HCT116 (cell line): ENCODE measurements at regions not wholly inside any gene's neighbourhood (a gene's known extent, or its start where the extent isn't known, plus 50 kb on each side); places are given as distances from the start of the nearest gene placed in this dataset.

Source experiments
- ATAC-seq: fragments of 200-7000 bp; cut with Tn5 transposase; 2 replicates; pipeline ENCODE4 v1.9.1; 2020; ENCODE audit warnings: mild to moderate bottlenecking, moderate library complexity
- BruUV-seq: library from RNA; stranded (reverse); fragments of 400-500 nt; replicated peaks from 2 replicates; lab custom pipeline; 2021; lab: Mats Ljungman, UMichigan
- CTCF ChIA-PET: fragments of 300-600 bp; sonication (Branson Sonifier 250); formaldehyde crosslinking; loops from one replicate; lab custom pipeline; 2021; ENCODE audit warnings: antibody characterized with exemption; lab: Charles Lee
- POLR2A ChIA-PET: fragments of 300-600, 350-600 bp; sonication (Branson Sonifier 250); formaldehyde crosslinking; loops from one replicate; lab custom pipeline; 2021; ENCODE audit warnings: antibody characterized with exemption; lab: Charles Lee
- RAD21 ChIA-PET, 2 experiments: fragments of 300-600 bp; sonication (Branson Sonifier 250); formaldehyde crosslinking; loops; one replicate each; lab custom pipeline; 2023; ENCODE audit warnings: low total read pairs in 2 of 2; ENCODE audit not compliant: uncharacterized antibody in 2 of 2, unreplicated experiment in 2 of 2, low non-redundant PET in 1 of 2; lab: Charles Lee
- DNase-seq: peaks from one replicate; pipeline ENCODE4 v3.0.0-alpha.2; 2010; ENCODE audit warnings: low read depth, low spot score
- H2AFZ ChIP-seq: fragments of 200-600 bp; shearing (Covaris generic), sonication (generic); 2 replicates; pipeline ENCODE4 v1.6.1; 2017; ENCODE audit warnings: low read depth, mixed run types, mixed read lengths, antibody characterized with exemption, low read length; ENCODE audit not compliant: poor library complexity, severe bottlenecking
- H3K27ac ChIP-seq: 2 replicates; pipeline ENCODE4 v1.5.1; 2012; ENCODE audit warnings: low read depth, low read length
- H3K27me3 ChIP-seq: fragments of 200-600 bp; sonication (generic); 2 replicates; pipeline ENCODE4 v1.6.1; 2016; ENCODE audit warnings: mixed run types, low read length, mixed read lengths; ENCODE audit not compliant: insufficient read depth
- H3K36me3 ChIP-seq, 2 experiments: fragments of 200-500 bp in 1 of 2; fragments of 200-600 bp in 1 of 2; sonication (Bioruptor generic) in 1 of 2; sonication (generic) in 1 of 2; 2 replicates each; pipeline versions ENCODE4 v1.5.1 to v1.6.1; 2014 to 2016; ENCODE audit warnings: low read length in 2 of 2, inconsistent platforms in 1 of 2, mixed read lengths in 1 of 2, mixed run types in 1 of 2; ENCODE audit not compliant: insufficient read depth in 2 of 2, control insufficient read depth in 1 of 2
- H3K4me1 ChIP-seq, 2 experiments: fragments of 200-600 bp in 1 of 2; sonication (generic) in 1 of 2; 2 replicates each; pipeline versions ENCODE4 v1.5.1 to v1.6.1; 2012 to 2017; ENCODE audit warnings: low read length in 2 of 2, inconsistent platforms in 1 of 2, mild to moderate bottlenecking in 1 of 2, mixed read lengths in 1 of 2, mixed run types in 1 of 2, moderate library complexity in 1 of 2; ENCODE audit not compliant: insufficient read depth in 2 of 2, control insufficient read depth in 1 of 2
- H3K4me2 ChIP-seq: fragments of 200-600 bp; sonication (generic); 2 replicates; pipeline ENCODE4 v1.6.1; 2017; ENCODE audit warnings: mixed run types, low read length, mixed read lengths
- H3K4me3 ChIP-seq, 2 experiments: fragments of 200-600 bp in 1 of 2; sonication (generic) in 1 of 2; replicated peaks in 1 of 2; 2 replicates each; pipeline ENCODE4 v1.5.1; 2011 to 2016; ENCODE audit warnings: low read length in 2 of 2, control low read depth in 1 of 2, low read depth in 1 of 2, mild to moderate bottlenecking in 1 of 2, mixed read lengths in 1 of 2, mixed run types in 1 of 2
- H3K79me2 ChIP-seq: fragments of 200-600 bp; sonication (generic); 2 replicates; pipeline ENCODE4 v1.6.1; 2017; ENCODE audit warnings: mild to moderate bottlenecking, mixed run types, low read length, moderate library complexity, mixed read lengths; ENCODE audit not compliant: insufficient read depth
- H3K9ac ChIP-seq: fragments of 200-600 bp; sonication (generic); 2 replicates; pipeline ENCODE4 v1.6.1; 2016; ENCODE audit warnings: low read length, mixed read lengths
- H3K9me2 ChIP-seq: fragments of 200-600 bp; sonication (generic), shearing (Covaris generic); 2 replicates; pipeline ENCODE4 v1.6.1; 2017; ENCODE audit warnings: mixed run types, mild to moderate bottlenecking, moderate library complexity; ENCODE audit not compliant: insufficient read depth
- H3K9me3 ChIP-seq, 2 experiments: fragments of 200-500 bp in 1 of 2; fragments of 200-600 bp in 1 of 2; sonication (Bioruptor generic) in 1 of 2; sonication (generic) in 1 of 2; 2 replicates each; pipeline ENCODE4 v1.6.1; 2014 to 2017; ENCODE audit warnings: low read length in 2 of 2, mixed read lengths in 2 of 2, inconsistent platforms in 1 of 2, low read depth in 1 of 2, mild to moderate bottlenecking in 1 of 2, mixed run types in 1 of 2, moderate library complexity in 1 of 2; ENCODE audit not compliant: control insufficient read depth in 1 of 2, insufficient read depth in 1 of 2
- H4K20me1 ChIP-seq: fragments of 200-600 bp; sonication (generic), shearing (Covaris generic); 2 replicates; pipeline ENCODE4 v1.6.1; 2017; ENCODE audit warnings: mixed run types, mild to moderate bottlenecking, moderate library complexity; ENCODE audit not compliant: insufficient read depth
- ATF3 ChIP-seq: IDR thresholded peaks from 2 replicates; pipeline ENCODE4 v1.6.1; 2012
- CEBPB ChIP-seq: IDR thresholded peaks from 2 replicates; pipeline ENCODE4 v1.6.1; 2012; ENCODE audit warnings: low read depth
- CTCF ChIP-seq, 3 experiments: fragments of 200-600 bp in 1 of 3; sonication (generic) in 1 of 3; IDR thresholded peaks in 2 of 3; conservative IDR thresholded peaks in 1 of 3; 2 replicates each; pipeline ENCODE4 v1.5.1; 2012 to 2017; ENCODE audit warnings: low read depth in 2 of 3, low read length in 2 of 3, antibody characterized with exemption in 1 of 3, borderline replicate concordance in 1 of 3, control low read depth in 1 of 3, mild to moderate bottlenecking in 1 of 3, mixed read lengths in 1 of 3, mixed run types in 1 of 3, moderate library complexity in 1 of 3; ENCODE audit not compliant: insufficient read depth in 1 of 3
- EGR1 ChIP-seq: IDR thresholded peaks from 2 replicates; pipeline ENCODE4 v1.6.1; 2012; ENCODE audit warnings: low read depth
- ELF1 ChIP-seq: IDR thresholded peaks from 2 replicates; pipeline ENCODE4 v1.6.1; 2012; ENCODE audit warnings: low read depth, borderline replicate concordance
- EZH2 ChIP-seq: fragments of 200-600 bp; sonication (generic); IDR thresholded peaks from 2 replicates; pipeline ENCODE4 v1.6.1; 2017; ENCODE audit warnings: antibody characterized with exemption, mixed run types
- FOSL1 ChIP-seq: IDR thresholded peaks from 2 replicates; pipeline ENCODE4 v1.6.1; 2012; ENCODE audit warnings: low read depth
- JUND ChIP-seq: IDR thresholded peaks from 2 replicates; pipeline ENCODE4 v1.6.1; 2012
- MAX ChIP-seq: IDR thresholded peaks from 2 replicates; pipeline ENCODE4 v1.6.1; 2012
- POLR2A ChIP-seq: IDR thresholded peaks from 2 replicates; pipeline ENCODE4 v1.7.0; 2011; ENCODE audit warnings: borderline replicate concordance; ENCODE audit not compliant: insufficient read depth, insufficient read length; ENCODE audit errors: extremely low read depth
- POLR2AphosphoS5 ChIP-seq: IDR thresholded peaks from 2 replicates; pipeline ENCODE4 v1.6.1; 2011; ENCODE audit warnings: mild to moderate bottlenecking, low read depth, low read length, moderate library complexity
- REST ChIP-seq: IDR thresholded peaks from 2 replicates; pipeline ENCODE4 v1.6.1; 2012; ENCODE audit warnings: low read depth
- SP1 ChIP-seq: IDR thresholded peaks from 2 replicates; pipeline ENCODE4 v1.6.1; 2012; ENCODE audit warnings: low read depth
- SRF ChIP-seq: IDR thresholded peaks from 2 replicates; pipeline ENCODE4 v1.6.1; 2012; ENCODE audit warnings: low read depth
- TCF7L2 ChIP-seq: IDR thresholded peaks from 2 replicates; pipeline ENCODE4 v1.7.0; 2011; ENCODE audit warnings: borderline replicate concordance, inconsistent platforms; ENCODE audit not compliant: insufficient read depth, insufficient read length; ENCODE audit errors: extremely low read depth
- YY1 ChIP-seq: IDR thresholded peaks from 2 replicates; pipeline ENCODE4 v1.6.1; 2011; ENCODE audit warnings: low read length, low read depth, moderate library complexity, mild to moderate bottlenecking; ENCODE audit not compliant: insufficient replicate concordance; ENCODE audit errors: extremely low read depth
- ZBTB33 ChIP-seq: IDR thresholded peaks from 2 replicates; pipeline ENCODE4 v1.6.1; 2011; ENCODE audit warnings: mild to moderate bottlenecking, low read length, moderate library complexity; ENCODE audit not compliant: insufficient replicate concordance; ENCODE audit errors: extremely low read depth
- ZFX ChIP-seq: fragments of 450-650 bp; IDR thresholded peaks from 2 replicates; pipeline ENCODE4 v1.6.1; 2017
- ZNF274 ChIP-seq: fragments of 200-500 bp; sonication (Bioruptor generic); IDR thresholded peaks from 2 replicates; pipeline ENCODE4 v1.6.1; 2014; ENCODE audit warnings: mild to moderate bottlenecking, low read depth, low read length, inconsistent platforms
- intact Hi-C: fragments of 100-400 bp; cut with micrococcal nuclease; formaldehyde crosslinking; loops from 2 replicates; pipeline ENCODE4 v1.10.0; 2022

GRCh38 chr13:79149210-79149609 is 256.8 kb downstream of the RBM26 start (continued):
- no peak for TF ChIP-seq ZBTB33
- no peak for TF ChIP-seq ATF3
- TF ChIP-seq, all 23 proteins: peak for 0

- H3K27me3 ChIP-seq: peaks cover 6% of the 10 kb centered on the region; the same call in 1 of the 2 replicates
- CTCF ChIA-PET: no interaction called here
- H4K20me1 ChIP-seq: no peaks in the 10 kb centered on the region
- no peaks in the 10 kb centered on the region for H3K9me3 ChIP-seq
- no peak overlapping the region for H3K9ac ChIP-seq
- no peak overlapping the region for H3K27ac ChIP-seq
- ATAC-seq (no peak), DNase-seq (no peak)
- no peaks in the 10 kb centered on the region for H3K79me2 ChIP-seq
- BruUV-seq: no TSS peak
- H2AFZ ChIP-seq: no peak overlapping the region
- H3K4me3 ChIP-seq: no peak overlapping the region
- no peaks in the 10 kb centered on the region for H3K4me1 ChIP-seq
- H3K36me3 ChIP-seq: no peaks in the 10 kb centered on the region
- POLR2A ChIA-PET: no interaction called here
- H3K9me2 ChIP-seq: no peaks in the 10 kb centered on the region
- RAD21 ChIA-PET: no interaction called here
- H3K4me2 ChIP-seq: no peak overlapping the region
- intact Hi-C loops: no loop called here
- TF ChIP-seq ATF3 (no peak), ZNF274 (no peak), CTCF (IDR thresholded peaks at IDR 0.05 in 2 of 3, conservative IDR thresholded peaks at IDR 0.05 in 1 of 3; ENCODE audit: borderline replicate concordance in 1 of 3, insufficient read depth in 1 of 3, low read depth in 2 of 3, low read length in 2 of 3) (no peak), POLR2A (no peak), CEBPB (no peak), TCF7L2 (no peak), POLR2AphosphoS5 (no peak), MAX (no peak), SP1 (no peak), EZH2 (no peak), YY1 (no peak), ELF1 (no peak), FOSL1 (no peak), REST (no peak), ZFX (no peak), SRF (no peak), EGR1 (no peak), JUND (no peak)
Observed at GRCh38 chr13:79141082-79141481, 265.0 kb downstream of the RBM26 start.
